BE2C (cell line): ENCODE measurements at regions not wholly inside any gene's neighbourhood (a gene's known extent, or its start where the extent isn't known, plus 50 kb on each side); places are given as distances from the start of the nearest gene placed in this dataset.
"Not testable (repeated sequence)": the region's sequence is repeated elsewhere in the genome, so short reads cannot be mapped to it uniquely, and the experiment has no call there.

ENCODE experiments used
- DNase-seq: peaks from one replicate; pipeline ENCODE4 v3.0.0-alpha.2; 2020
- H3K27me3 ChIP-seq: fragments of 250-450 bp; sonication (Bioruptor Pico); 2 replicates; pipeline ENCODE4 v1.5.1; 2020; ENCODE audit warnings: mild to moderate bottlenecking
- H3K36me3 ChIP-seq: fragments of 250-450 bp; sonication (Bioruptor Pico); 2 replicates; pipeline ENCODE4 v1.5.1; 2020; ENCODE audit warnings: mild to moderate bottlenecking
- H3K4me1 ChIP-seq: fragments of 250-450 bp; sonication (Bioruptor Pico); 2 replicates; pipeline ENCODE4 v1.5.1; 2020
- H3K4me3 ChIP-seq: 2 replicates; pipeline ENCODE4 v1.5.1; 2011; ENCODE audit warnings: low read depth, low read length
- H3K9me3 ChIP-seq: fragments of 250-450 bp; sonication (Bioruptor Pico); 2 replicates; pipeline ENCODE4 v1.5.1; 2020
- CTCF ChIP-seq: IDR thresholded peaks from 2 replicates; pipeline ENCODE4 v1.5.1; 2012; ENCODE audit warnings: mild to moderate bottlenecking, low read depth, low read length

DNA sequence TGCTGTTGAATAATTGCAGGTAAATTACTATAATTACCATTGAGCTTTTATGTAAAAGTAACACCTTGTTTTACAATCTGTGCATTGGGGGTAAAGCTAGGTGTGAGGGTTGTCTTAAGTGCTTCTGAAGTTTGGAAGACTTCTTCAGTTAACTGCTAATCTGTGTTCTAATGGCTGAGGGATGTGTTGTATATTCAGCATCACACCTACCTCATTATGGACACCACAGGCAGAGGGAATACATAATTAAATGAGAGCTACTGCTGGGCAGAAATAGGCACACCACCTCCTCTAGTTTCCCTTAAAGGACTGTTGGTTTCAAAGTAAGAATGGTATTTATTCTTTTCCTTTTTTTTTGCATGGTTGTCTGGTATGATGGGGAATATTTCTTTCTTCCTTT, 502.3 kb upstream of the RGS6 start:
- no peak overlapping the region for H3K4me3 ChIP-seq
- H3K9me3 ChIP-seq = no peaks in the 10 kb centered on the region
- no peaks in the 10 kb centered on the region for H3K4me1 ChIP-seq
- no peak for TF ChIP-seq CTCF
- H3K36me3 ChIP-seq = no peaks in the 10 kb centered on the region
- no peaks in the 10 kb centered on the region for H3K27me3 ChIP-seq
- no peak for DNase-seq

- H3K4me3 ChIP-seq = no peak overlapping the region
- no peak for DNase-seq
- no peaks in the 10 kb centered on the region for H3K27me3 ChIP-seq
- no peak for TF ChIP-seq CTCF
- H3K9me3 ChIP-seq = no peaks in the 10 kb centered on the region
- no peaks in the 10 kb centered on the region for H3K36me3 ChIP-seq
- no peaks in the 10 kb centered on the region for H3K4me1 ChIP-seq
Measured at GRCh38 chr14:71430321-71430677, 501.9 kb upstream of the RGS6 start.

DNA sequence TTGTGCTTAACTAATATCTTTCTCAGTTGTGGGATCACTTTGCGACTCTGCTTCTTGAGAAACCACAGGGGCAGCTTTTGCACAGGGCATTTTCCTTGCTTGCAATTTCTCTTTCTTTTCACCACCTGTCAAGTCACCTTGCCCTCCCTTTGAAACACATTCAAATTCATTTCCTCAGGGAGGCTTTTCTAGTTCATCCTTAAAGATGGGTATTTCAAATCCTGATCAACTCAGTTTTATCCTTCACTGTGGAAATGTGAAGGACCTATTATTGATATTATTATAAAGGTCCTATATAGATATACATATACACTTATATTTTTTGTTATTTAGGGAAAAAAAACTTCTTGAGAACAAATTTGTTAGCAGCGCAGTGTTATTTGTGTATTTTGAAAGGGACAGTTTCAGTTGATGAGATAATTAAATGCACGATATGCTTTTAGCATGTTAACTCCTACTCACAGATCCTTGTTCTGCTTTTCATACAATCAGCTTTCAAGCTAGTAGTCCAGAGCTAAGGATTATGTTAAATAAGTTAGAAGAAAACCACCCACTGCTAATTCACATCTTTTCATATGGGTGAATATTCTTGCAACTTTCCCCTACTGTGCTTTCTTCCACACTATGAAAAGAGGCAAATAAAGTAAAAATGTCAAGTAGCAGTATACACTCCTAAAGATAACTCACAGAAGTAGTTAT, 501.4 kb upstream of the RGS6 start:
- H3K36me3 ChIP-seq = no peaks in the 10 kb centered on the region
- no peak for TF ChIP-seq CTCF
- H3K27me3 ChIP-seq = no peaks in the 10 kb centered on the region
- no peaks in the 10 kb centered on the region for H3K9me3 ChIP-seq
- DNase-seq = no peak
- H3K4me3 ChIP-seq = no peak overlapping the region
- no peaks in the 10 kb centered on the region for H3K4me1 ChIP-seq

- Histone ChIP-seq H3K4me3 (no peak overlapping the region), H3K9me3 (no peaks in the 10 kb centered on the region)
Measured at GRCh38 chr14:71432334-71433110, 499.7 kb upstream of the RGS6 start.

GRCh38 chr14:71433303-71433702, 498.9 kb upstream of the RGS6 start:
- Histone ChIP-seq H3K27me3 (no peaks in the 10 kb centered on the region), H3K9me3 (no peaks in the 10 kb centered on the region), H3K4me1 (no peaks in the 10 kb centered on the region), H3K4me3 (no peak overlapping the region), H3K36me3 (no peaks in the 10 kb centered on the region)
- no peak for DNase-seq
- no peak for TF ChIP-seq CTCF

More at GRCh38 chr14:71432334-71433110, 499.7 kb upstream of the RGS6 start:
- DNase-seq = no peak
- TF ChIP-seq CTCF = no peak
- H3K4me1 ChIP-seq = no peaks in the 10 kb centered on the region
- no peaks in the 10 kb centered on the region for H3K27me3 ChIP-seq
- no peaks in the 10 kb centered on the region for H3K36me3 ChIP-seq

DNA sequence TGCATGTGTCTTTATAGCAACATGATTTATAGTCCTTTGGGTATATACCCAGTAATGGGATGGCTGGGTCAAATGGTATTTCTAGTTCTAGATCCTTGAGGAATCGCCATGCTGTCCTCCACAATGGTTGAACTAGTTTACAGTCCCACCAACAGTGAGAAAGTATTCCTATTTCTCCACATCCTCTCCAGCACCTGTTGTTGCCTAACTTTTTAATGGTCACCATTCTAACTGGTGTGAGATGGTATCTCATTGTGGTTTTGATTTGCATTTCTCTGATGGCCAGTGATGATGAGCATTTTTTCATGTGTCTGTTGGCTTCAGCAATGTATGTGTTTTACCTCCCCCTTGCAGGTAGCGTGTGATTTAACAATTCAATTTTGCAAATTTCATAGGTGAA, 496.6 kb upstream of the RGS6 start:
- not testable (repeated sequence) for H3K36me3 ChIP-seq, H3K27me3 ChIP-seq, H3K4me1 ChIP-seq, H3K9me3 ChIP-seq, DNase-seq, H3K4me3 ChIP-seq
